ENCODE measurements at regions not wholly inside any gene's neighbourhood (a gene's known extent, or its start where the extent isn't known, plus 50 kb on each side); places are given as distances from the start of the nearest gene placed in this dataset.

GRCh38 chr1:115893545-115893944 is 52.6 kb upstream of the NHLH2 start:
- ATAC-seq = no peak

GRCh38 chr1:115898020-115898419 is 57.1 kb upstream of the NHLH2 start:
- ATAC-seq = no peak

- ATAC-seq = no peak
These were observed 59.9 kb upstream of the NHLH2 start for GRCh38 chr1:115900856-115901255.

GRCh38 chr1:115906627-115907026 is 65.7 kb upstream of the NHLH2 start:
- peak; percentile 80 for ATAC-seq

- no peak for ATAC-seq
These were observed 66.2 kb upstream of the NHLH2 start for GRCh38 chr1:115907092-115907491.

GRCh38 chr1:115908565-115909274 is 67.6 kb upstream of the SLC22A15 start:
- peak; percentile 36 for ATAC-seq

GRCh38 chr1:115910231-115910630 is 66.1 kb upstream of the SLC22A15 start:
- ATAC-seq = no peak

GRCh38 chr1:115911294-115911693 is 65.0 kb upstream of the SLC22A15 start:
- ATAC-seq = peak; percentile 83

- ATAC-seq = no peak
These were observed 64.2 kb upstream of the SLC22A15 start for GRCh38 chr1:115912116-115912515.

GRCh38 chr1:115922801-115923200 is 53.5 kb upstream of the SLC22A15 start:
- ATAC-seq = no peak

- no peak for ATAC-seq
These were observed 51.5 kb upstream of the SLC22A15 start for GRCh38 chr1:115924770-115925169.

GRCh38 chr1:115925467-115925866 is 50.8 kb upstream of the SLC22A15 start:
- ATAC-seq = no peak
